ENCODE measurements at regions not wholly inside any gene's neighbourhood (a gene's known extent, or its start where the extent isn't known, plus 50 kb on each side); places are given as distances from the start of the nearest gene placed in this dataset.

DNA sequence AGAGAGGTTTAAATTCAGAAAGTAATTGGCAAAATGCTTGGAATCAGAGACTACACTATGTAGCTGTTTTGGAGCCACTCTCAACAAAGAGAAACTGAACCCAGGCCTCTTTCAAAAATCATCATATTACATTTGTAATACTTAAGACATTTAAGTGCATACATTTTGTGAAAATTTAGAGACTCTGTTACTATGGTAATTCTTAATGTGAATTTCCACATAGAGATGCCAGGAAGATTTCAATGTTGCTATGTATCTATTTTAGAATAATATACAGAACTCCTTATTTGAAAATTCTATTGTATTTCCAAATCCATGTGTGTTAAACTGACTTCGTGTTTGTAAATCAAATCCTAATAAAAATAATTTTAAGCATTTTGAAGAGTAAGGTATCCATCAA lies 1260.9 kb upstream of the C9orf72 start:
- Histone ChIP-seq H4K5ac (ENCODE audit: insufficient read length, low read depth, low read length) (no peak overlapping the region), H3K4me1 (ENCODE audit: insufficient read depth, low read length) (peaks cover 2% of the 10 kb centered on the region; the same call in 1 of the 2 replicates), H3K9me3 (ENCODE audit: control insufficient read depth, low read depth, low read length) (no peaks in the 10 kb centered on the region), H2BK20ac (ENCODE audit: low read depth, low read length, poor library complexity, severe bottlenecking) (no peak overlapping the region), H2BK5ac (ENCODE audit: insufficient read length, low read length) (no peak overlapping the region), H4K8ac (replicated peaks; ENCODE audit: insufficient read length, low read depth, low read length) (no peak overlapping the region), H3K9ac (ENCODE audit: extremely low read depth, insufficient read length, low read length) (no peak overlapping the region), H3K27me3 (ENCODE audit: insufficient read depth, low read length) (no peaks in the 10 kb centered on the region), H3K79me2 (ENCODE audit: insufficient read depth, low read length) (no peaks in the 10 kb centered on the region), H2BK12ac (ENCODE audit: insufficient read length, low read depth, low read length) (no peak overlapping the region), H2AK5ac (ENCODE audit: insufficient read length, low read length) (no peak overlapping the region), H3K79me1 (ENCODE audit: insufficient read depth, low read depth, low read length, poor library complexity, severe bottlenecking) (no peaks in the 10 kb centered on the region), H2BK120ac (ENCODE audit: low read depth, low read length, poor library complexity, severe bottlenecking) (no peak overlapping the region), H2BK15ac (ENCODE audit: low read depth, low read length) (no peak overlapping the region), H4K20me1 (ENCODE audit: control insufficient read depth, insufficient read depth, insufficient read length) (no peaks in the 10 kb centered on the region), H3K18ac (ENCODE audit: insufficient read length, low read depth, low read length) (no peak overlapping the region), H3T11ph (ENCODE audit: low read length) (no peak overlapping the region), H3K27ac (ENCODE audit: insufficient read length, low read depth, low read length) (no peak overlapping the region), H3K56ac (ENCODE audit: insufficient read length, low read depth, low read length) (no peak overlapping the region), H2AFZ (ENCODE audit: low read length) (no peak overlapping the region), H3K4ac (ENCODE audit: low read depth, low read length) (no peak overlapping the region), H4K91ac (ENCODE audit: insufficient read length, low read depth, low read length) (no peak overlapping the region), H3K23me2 (ENCODE audit: insufficient read length, low read depth, low read length, poor library complexity, severe bottlenecking) (no peaks in the 10 kb centered on the region), H3K4me2 (ENCODE audit: insufficient read depth, insufficient read length, low read length) (no peak overlapping the region), H3K23ac (ENCODE audit: insufficient read length, low read depth, low read length) (no peak overlapping the region), H3K14ac (ENCODE audit: insufficient read depth, low read length) (no peak overlapping the region)
- Mint-ChIP-seq H3K9me3 (peaks cover 3 to 6% of the 10 kb centered on the region in 2 experiments; a peak in 3 of 5 replicates), H3K4me1 (peaks cover 0 to 3% of the 10 kb centered on the region in 2 experiments; a peak in 1 of 4 replicates), H3K36me3 (ENCODE audit: insufficient read depth in 1 of 3, low read depth in 3 of 3) (peaks cover 4 to 7% (median 4%) of the 10 kb centered on the region in 3 experiments), H3K27ac (no peak overlapping the region), H3K27me3 (ENCODE audit: low read depth) (no peaks in the 10 kb centered on the region), H3K4me3 (no peak overlapping the region)
- DNase-seq, result no peak
- TF ChIP-seq CTCF (conservative IDR thresholded peaks at IDR 0.05), result no peak
- WGBS (ENCODE audit: extremely low coverage, insufficient read length, low lambda C conversion rate), result no CpG with 5 or more reads among the region's 1 CpG

Measured in H9 (cell line).